HCT116 (cell line): ENCODE measurements at regions not wholly inside any gene's neighbourhood (a gene's known extent, or its start where the extent isn't known, plus 50 kb on each side); places are given as distances from the start of the nearest gene placed in this dataset.

Experiments
- ATAC-seq: fragments of 200-7000 bp; cut with Tn5 transposase; 2 replicates; pipeline ENCODE4 v1.9.1; 2020; ENCODE audit warnings: mild to moderate bottlenecking, moderate library complexity
- BruUV-seq: library from RNA; stranded (reverse); fragments of 400-500 nt; replicated peaks from 2 replicates; lab custom pipeline; 2021; lab: Mats Ljungman, UMichigan
- CTCF ChIA-PET: fragments of 300-600 bp; sonication (Branson Sonifier 250); formaldehyde crosslinking; loops from one replicate; lab custom pipeline; 2021; ENCODE audit warnings: antibody characterized with exemption; lab: Charles Lee
- POLR2A ChIA-PET: fragments of 300-600, 350-600 bp; sonication (Branson Sonifier 250); formaldehyde crosslinking; loops from one replicate; lab custom pipeline; 2021; ENCODE audit warnings: antibody characterized with exemption; lab: Charles Lee
- RAD21 ChIA-PET, 2 experiments: fragments of 300-600 bp; sonication (Branson Sonifier 250); formaldehyde crosslinking; loops; one replicate each; lab custom pipeline; 2023; ENCODE audit warnings: low total read pairs in 2 of 2; ENCODE audit not compliant: uncharacterized antibody in 2 of 2, unreplicated experiment in 2 of 2, low non-redundant PET in 1 of 2; lab: Charles Lee
- DNase-seq: peaks from one replicate; pipeline ENCODE4 v3.0.0-alpha.2; 2010; ENCODE audit warnings: low read depth, low spot score
- H2AFZ ChIP-seq: fragments of 200-600 bp; shearing (Covaris generic), sonication (generic); 2 replicates; pipeline ENCODE4 v1.6.1; 2017; ENCODE audit warnings: low read depth, mixed run types, mixed read lengths, antibody characterized with exemption, low read length; ENCODE audit not compliant: poor library complexity, severe bottlenecking
- H3K27ac ChIP-seq: 2 replicates; pipeline ENCODE4 v1.5.1; 2012; ENCODE audit warnings: low read depth, low read length
- H3K27me3 ChIP-seq: fragments of 200-600 bp; sonication (generic); 2 replicates; pipeline ENCODE4 v1.6.1; 2016; ENCODE audit warnings: mixed run types, low read length, mixed read lengths; ENCODE audit not compliant: insufficient read depth
- H3K36me3 ChIP-seq, 2 experiments: fragments of 200-500 bp in 1 of 2; fragments of 200-600 bp in 1 of 2; sonication (Bioruptor generic) in 1 of 2; sonication (generic) in 1 of 2; 2 replicates each; pipeline versions ENCODE4 v1.5.1 to v1.6.1; 2014 to 2016; ENCODE audit warnings: low read length in 2 of 2, inconsistent platforms in 1 of 2, mixed read lengths in 1 of 2, mixed run types in 1 of 2; ENCODE audit not compliant: insufficient read depth in 2 of 2, control insufficient read depth in 1 of 2
- H3K4me1 ChIP-seq, 2 experiments: fragments of 200-600 bp in 1 of 2; sonication (generic) in 1 of 2; 2 replicates each; pipeline versions ENCODE4 v1.5.1 to v1.6.1; 2012 to 2017; ENCODE audit warnings: low read length in 2 of 2, inconsistent platforms in 1 of 2, mild to moderate bottlenecking in 1 of 2, mixed read lengths in 1 of 2, mixed run types in 1 of 2, moderate library complexity in 1 of 2; ENCODE audit not compliant: insufficient read depth in 2 of 2, control insufficient read depth in 1 of 2
- H3K4me2 ChIP-seq: fragments of 200-600 bp; sonication (generic); 2 replicates; pipeline ENCODE4 v1.6.1; 2017; ENCODE audit warnings: mixed run types, low read length, mixed read lengths
- H3K4me3 ChIP-seq, 2 experiments: fragments of 200-600 bp in 1 of 2; sonication (generic) in 1 of 2; replicated peaks in 1 of 2; 2 replicates each; pipeline ENCODE4 v1.5.1; 2011 to 2016; ENCODE audit warnings: low read length in 2 of 2, control low read depth in 1 of 2, low read depth in 1 of 2, mild to moderate bottlenecking in 1 of 2, mixed read lengths in 1 of 2, mixed run types in 1 of 2
- H3K79me2 ChIP-seq: fragments of 200-600 bp; sonication (generic); 2 replicates; pipeline ENCODE4 v1.6.1; 2017; ENCODE audit warnings: mild to moderate bottlenecking, mixed run types, low read length, moderate library complexity, mixed read lengths; ENCODE audit not compliant: insufficient read depth
- H3K9ac ChIP-seq: fragments of 200-600 bp; sonication (generic); 2 replicates; pipeline ENCODE4 v1.6.1; 2016; ENCODE audit warnings: low read length, mixed read lengths
- H3K9me2 ChIP-seq: fragments of 200-600 bp; sonication (generic), shearing (Covaris generic); 2 replicates; pipeline ENCODE4 v1.6.1; 2017; ENCODE audit warnings: mixed run types, mild to moderate bottlenecking, moderate library complexity; ENCODE audit not compliant: insufficient read depth
- H3K9me3 ChIP-seq, 2 experiments: fragments of 200-500 bp in 1 of 2; fragments of 200-600 bp in 1 of 2; sonication (Bioruptor generic) in 1 of 2; sonication (generic) in 1 of 2; 2 replicates each; pipeline ENCODE4 v1.6.1; 2014 to 2017; ENCODE audit warnings: low read length in 2 of 2, mixed read lengths in 2 of 2, inconsistent platforms in 1 of 2, low read depth in 1 of 2, mild to moderate bottlenecking in 1 of 2, mixed run types in 1 of 2, moderate library complexity in 1 of 2; ENCODE audit not compliant: control insufficient read depth in 1 of 2, insufficient read depth in 1 of 2
- H4K20me1 ChIP-seq: fragments of 200-600 bp; sonication (generic), shearing (Covaris generic); 2 replicates; pipeline ENCODE4 v1.6.1; 2017; ENCODE audit warnings: mixed run types, mild to moderate bottlenecking, moderate library complexity; ENCODE audit not compliant: insufficient read depth
- CBX3 ChIP-seq: IDR thresholded peaks from 2 replicates; pipeline ENCODE4 v1.6.1; 2012; ENCODE audit warnings: low read depth
- EGR1 ChIP-seq: IDR thresholded peaks from 2 replicates; pipeline ENCODE4 v1.6.1; 2012; ENCODE audit warnings: low read depth
- ELF1 ChIP-seq: IDR thresholded peaks from 2 replicates; pipeline ENCODE4 v1.6.1; 2012; ENCODE audit warnings: low read depth, borderline replicate concordance
- EZH2phosphoT487 ChIP-seq: fragments of 200-600 bp; IDR thresholded peaks from 2 replicates; pipeline ENCODE4 v1.6.1; 2018; ENCODE audit warnings: antibody characterized with exemption, borderline replicate concordance
- FOSL1 ChIP-seq: IDR thresholded peaks from 2 replicates; pipeline ENCODE4 v1.6.1; 2012; ENCODE audit warnings: low read depth
- RAD21 ChIP-seq: IDR thresholded peaks from 2 replicates; pipeline ENCODE4 v1.6.1; 2012; ENCODE audit warnings: low read depth, mild to moderate bottlenecking
- SP1 ChIP-seq: IDR thresholded peaks from 2 replicates; pipeline ENCODE4 v1.6.1; 2012; ENCODE audit warnings: low read depth
- TCF7L2 ChIP-seq: IDR thresholded peaks from 2 replicates; pipeline ENCODE4 v1.7.0; 2011; ENCODE audit warnings: borderline replicate concordance, inconsistent platforms; ENCODE audit not compliant: insufficient read depth, insufficient read length; ENCODE audit errors: extremely low read depth
- YY1 ChIP-seq: IDR thresholded peaks from 2 replicates; pipeline ENCODE4 v1.6.1; 2011; ENCODE audit warnings: low read length, low read depth, moderate library complexity, mild to moderate bottlenecking; ENCODE audit not compliant: insufficient replicate concordance; ENCODE audit errors: extremely low read depth
- intact Hi-C: fragments of 100-400 bp; cut with micrococcal nuclease; formaldehyde crosslinking; loops from 2 replicates; pipeline ENCODE4 v1.10.0; 2022
- TF ChIP-seq, protein P1 (sequence below): IDR thresholded peaks from 2 replicates; pipeline ENCODE4 v1.6.1; 2012
- TF ChIP-seq, protein P2 (sequence below), 3 experiments: fragments of 200-600 bp in 1 of 3; sonication (generic) in 1 of 3; IDR thresholded peaks in 2 of 3; conservative IDR thresholded peaks in 1 of 3; 2 replicates each; pipeline ENCODE4 v1.5.1; 2012 to 2017; ENCODE audit warnings: low read depth in 2 of 3, low read length in 2 of 3, antibody characterized with exemption in 1 of 3, borderline replicate concordance in 1 of 3, control low read depth in 1 of 3, mild to moderate bottlenecking in 1 of 3, mixed read lengths in 1 of 3, mixed run types in 1 of 3, moderate library complexity in 1 of 3; ENCODE audit not compliant: insufficient read depth in 1 of 3
- TF ChIP-seq, protein P3 (sequence below): IDR thresholded peaks from 2 replicates; pipeline ENCODE4 v1.6.1; 2012; ENCODE audit warnings: low read depth

DNA sequence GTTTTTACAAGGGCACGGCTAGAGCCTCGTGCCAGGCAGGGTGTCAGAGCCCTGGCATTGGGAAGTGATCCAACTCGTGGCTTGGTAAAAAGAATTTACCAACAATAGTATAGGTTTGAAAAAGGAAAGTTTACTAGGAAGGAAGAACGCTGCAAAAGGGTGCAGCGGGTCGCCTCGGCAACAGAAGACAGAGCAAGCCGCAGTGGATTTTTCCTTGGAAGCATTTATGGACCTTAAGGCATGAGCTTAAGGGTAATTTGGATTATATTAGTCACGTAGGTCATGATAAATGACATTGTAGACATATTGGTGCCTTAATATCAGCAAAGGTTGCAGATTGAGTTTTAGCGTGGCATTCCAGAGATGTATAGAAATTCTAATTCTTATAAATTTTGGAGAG, 163.4 kb upstream of the PPP2R3A start:
- Histone ChIP-seq H3K9ac (no peak overlapping the region), H3K4me1 (no peaks in the 10 kb centered on the region), H3K4me2 (no peak overlapping the region), H3K79me2 (no peaks in the 10 kb centered on the region), H4K20me1 (no peaks in the 10 kb centered on the region), H3K4me3 (no peak overlapping the region), H3K9me2 (no peaks in the 10 kb centered on the region), H3K27me3 (peaks cover 24% of the 10 kb centered on the region; the same call in 1 of the 2 replicates), H3K9me3 (no peaks in the 10 kb centered on the region), H3K27ac (no peak overlapping the region), H2AFZ (no peak overlapping the region), H3K36me3 (no peaks in the 10 kb centered on the region)
- TF ChIP-seq FOSL1, result no peak
- TF ChIP-seq YY1, result no peak
- TF ChIP-seq EZH2phosphoT487, result no peak
- no peak for TF ChIP-seq EGR1
- TF ChIP-seq, protein P1, sequence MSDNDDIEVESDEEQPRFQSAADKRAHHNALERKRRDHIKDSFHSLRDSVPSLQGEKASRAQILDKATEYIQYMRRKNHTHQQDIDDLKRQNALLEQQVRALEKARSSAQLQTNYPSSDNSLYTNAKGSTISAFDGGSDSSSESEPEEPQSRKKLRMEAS, result no peak
- TF ChIP-seq ELF1, result no peak
- TF ChIP-seq, protein P2, sequence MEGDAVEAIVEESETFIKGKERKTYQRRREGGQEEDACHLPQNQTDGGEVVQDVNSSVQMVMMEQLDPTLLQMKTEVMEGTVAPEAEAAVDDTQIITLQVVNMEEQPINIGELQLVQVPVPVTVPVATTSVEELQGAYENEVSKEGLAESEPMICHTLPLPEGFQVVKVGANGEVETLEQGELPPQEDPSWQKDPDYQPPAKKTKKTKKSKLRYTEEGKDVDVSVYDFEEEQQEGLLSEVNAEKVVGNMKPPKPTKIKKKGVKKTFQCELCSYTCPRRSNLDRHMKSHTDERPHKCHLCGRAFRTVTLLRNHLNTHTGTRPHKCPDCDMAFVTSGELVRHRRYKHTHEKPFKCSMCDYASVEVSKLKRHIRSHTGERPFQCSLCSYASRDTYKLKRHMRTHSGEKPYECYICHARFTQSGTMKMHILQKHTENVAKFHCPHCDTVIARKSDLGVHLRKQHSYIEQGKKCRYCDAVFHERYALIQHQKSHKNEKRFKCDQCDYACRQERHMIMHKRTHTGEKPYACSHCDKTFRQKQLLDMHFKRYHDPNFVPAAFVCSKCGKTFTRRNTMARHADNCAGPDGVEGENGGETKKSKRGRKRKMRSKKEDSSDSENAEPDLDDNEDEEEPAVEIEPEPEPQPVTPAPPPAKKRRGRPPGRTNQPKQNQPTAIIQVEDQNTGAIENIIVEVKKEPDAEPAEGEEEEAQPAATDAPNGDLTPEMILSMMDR (IDR thresholded peaks at IDR 0.05 in 2 of 3, conservative IDR thresholded peaks at IDR 0.05 in 1 of 3; ENCODE audit: borderline replicate concordance in 1 of 3, insufficient read depth in 1 of 3, low read depth in 2 of 3, low read length in 2 of 3), result no peak
- no peak for TF ChIP-seq TCF7L2
- no peak for TF ChIP-seq SP1
- no peak for TF ChIP-seq CBX3
- TF ChIP-seq, protein P3, sequence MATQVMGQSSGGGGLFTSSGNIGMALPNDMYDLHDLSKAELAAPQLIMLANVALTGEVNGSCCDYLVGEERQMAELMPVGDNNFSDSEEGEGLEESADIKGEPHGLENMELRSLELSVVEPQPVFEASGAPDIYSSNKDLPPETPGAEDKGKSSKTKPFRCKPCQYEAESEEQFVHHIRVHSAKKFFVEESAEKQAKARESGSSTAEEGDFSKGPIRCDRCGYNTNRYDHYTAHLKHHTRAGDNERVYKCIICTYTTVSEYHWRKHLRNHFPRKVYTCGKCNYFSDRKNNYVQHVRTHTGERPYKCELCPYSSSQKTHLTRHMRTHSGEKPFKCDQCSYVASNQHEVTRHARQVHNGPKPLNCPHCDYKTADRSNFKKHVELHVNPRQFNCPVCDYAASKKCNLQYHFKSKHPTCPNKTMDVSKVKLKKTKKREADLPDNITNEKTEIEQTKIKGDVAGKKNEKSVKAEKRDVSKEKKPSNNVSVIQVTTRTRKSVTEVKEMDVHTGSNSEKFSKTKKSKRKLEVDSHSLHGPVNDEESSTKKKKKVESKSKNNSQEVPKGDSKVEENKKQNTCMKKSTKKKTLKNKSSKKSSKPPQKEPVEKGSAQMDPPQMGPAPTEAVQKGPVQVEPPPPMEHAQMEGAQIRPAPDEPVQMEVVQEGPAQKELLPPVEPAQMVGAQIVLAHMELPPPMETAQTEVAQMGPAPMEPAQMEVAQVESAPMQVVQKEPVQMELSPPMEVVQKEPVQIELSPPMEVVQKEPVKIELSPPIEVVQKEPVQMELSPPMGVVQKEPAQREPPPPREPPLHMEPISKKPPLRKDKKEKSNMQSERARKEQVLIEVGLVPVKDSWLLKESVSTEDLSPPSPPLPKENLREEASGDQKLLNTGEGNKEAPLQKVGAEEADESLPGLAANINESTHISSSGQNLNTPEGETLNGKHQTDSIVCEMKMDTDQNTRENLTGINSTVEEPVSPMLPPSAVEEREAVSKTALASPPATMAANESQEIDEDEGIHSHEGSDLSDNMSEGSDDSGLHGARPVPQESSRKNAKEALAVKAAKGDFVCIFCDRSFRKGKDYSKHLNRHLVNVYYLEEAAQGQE, result no peak
- no peak for TF ChIP-seq RAD21
- no peak for ATAC-seq
- RAD21 ChIA-PET, result no interaction called here
- POLR2A ChIA-PET, result no interaction called here
- intact Hi-C loops, result no loop called here
- CTCF ChIA-PET, result no interaction called here
- no TSS peak for BruUV-seq
- no peak for DNase-seq
